ENCODE measurements at regions not wholly inside any gene's neighbourhood (a gene's known extent, or its start where the extent isn't known, plus 50 kb on each side); places are given as distances from the start of the nearest gene placed in this dataset.

- H3K36me3 ChIP-seq (ENCODE audit: control insufficient read depth in 2 of 2, extremely low read depth in 1 of 2, insufficient read depth in 2 of 2, low read length in 2 of 2), result no peaks in the 10 kb centered on the region
- dilution Hi-C loops (cut with MboI; ENCODE audit: extremely low pct_ligation_motif_present, low sequenced_read_pairs), result no loop called here
- no peaks in the 10 kb centered on the region for H3K4me1 ChIP-seq (ENCODE audit: control insufficient read depth, extremely low read depth, insufficient read depth, low read length)
- H4K20me1 ChIP-seq (ENCODE audit: control insufficient read depth, extremely low read depth, insufficient read depth, low read length), result no peaks in the 10 kb centered on the region
- H2AFZ ChIP-seq (ENCODE audit: control insufficient read depth, low read length), result no peak overlapping the region
- no peak overlapping the region for H3K27ac ChIP-seq (ENCODE audit: control insufficient read depth, insufficient read depth, low read length)
- H3K4me3 ChIP-seq (ENCODE audit: control insufficient read depth in 2 of 3, extremely low read depth in 1 of 3, insufficient read depth in 2 of 3, low read depth in 1 of 3, low read length in 3 of 3), result no peak overlapping the region
- no peak for FAIRE-seq
- H3K27me3 ChIP-seq (ENCODE audit: control insufficient read depth, extremely low read depth, insufficient read depth, low read length), result no peaks in the 10 kb centered on the region
- no peak for TF ChIP-seq EZH2 (IDR thresholded peaks at IDR 0.05; ENCODE audit: low read length)
- TF ChIP-seq CTCF (optimal IDR thresholded peaks at IDR 0.05 in 1 of 3, IDR thresholded peaks at IDR 0.05 in 1 of 3, conservative IDR thresholded peaks at IDR 0.05 in 1 of 3; ENCODE audit: extremely low read depth in 1 of 3, insufficient read depth in 2 of 3, low read length in 3 of 3), result no peak
- no peaks in the 10 kb centered on the region for H3K9me1 ChIP-seq (ENCODE audit: control insufficient read depth, extremely low read depth, insufficient read depth, low read length)
- no peak for DNase-seq (ENCODE audit: low read depth, low spot score)
- no peak overlapping the region for H3K4me2 ChIP-seq (ENCODE audit: control insufficient read depth, extremely low read depth, insufficient read depth, low read depth, low read length)
- no peaks in the 10 kb centered on the region for H3K9me3 ChIP-seq (ENCODE audit: control insufficient read depth, low read depth, low read length)
- no peaks in the 10 kb centered on the region for H3K79me2 ChIP-seq (ENCODE audit: control insufficient read depth, insufficient read depth, low read length)
- no peak overlapping the region for H3K9ac ChIP-seq (ENCODE audit: control insufficient read depth, extremely low read depth, insufficient read depth, low read length)
These were observed 369.7 kb downstream of the COG6 start for GRCh38 chr13:40024967-40025714.

GRCh38 chr13:40026174-40026585 is 370.7 kb downstream of the COG6 start:
- Histone ChIP-seq H4K20me1 (ENCODE audit: control insufficient read depth, extremely low read depth, insufficient read depth, low read length) (no peaks in the 10 kb centered on the region), H3K4me1 (ENCODE audit: control insufficient read depth, extremely low read depth, insufficient read depth, low read length) (peaks cover 7% of the 10 kb centered on the region), H3K27ac (ENCODE audit: control insufficient read depth, insufficient read depth, low read length) (no peak overlapping the region), H3K4me2 (ENCODE audit: control insufficient read depth, extremely low read depth, insufficient read depth, low read depth, low read length) (no peak overlapping the region), H3K36me3 (ENCODE audit: control insufficient read depth in 2 of 2, extremely low read depth in 1 of 2, insufficient read depth in 2 of 2, low read length in 2 of 2) (no peaks in the 10 kb centered on the region), H3K4me3 (ENCODE audit: control insufficient read depth in 2 of 3, extremely low read depth in 1 of 3, insufficient read depth in 2 of 3, low read depth in 1 of 3, low read length in 3 of 3) (no peak overlapping the region), H3K79me2 (ENCODE audit: control insufficient read depth, insufficient read depth, low read length) (no peaks in the 10 kb centered on the region), H3K27me3 (ENCODE audit: control insufficient read depth, extremely low read depth, insufficient read depth, low read length) (no peaks in the 10 kb centered on the region), H3K9me3 (ENCODE audit: control insufficient read depth, low read depth, low read length) (no peaks in the 10 kb centered on the region), H3K9me1 (ENCODE audit: control insufficient read depth, extremely low read depth, insufficient read depth, low read length) (no peaks in the 10 kb centered on the region), H2AFZ (ENCODE audit: control insufficient read depth, low read length) (no peak overlapping the region), H3K9ac (ENCODE audit: control insufficient read depth, extremely low read depth, insufficient read depth, low read length) (no peak overlapping the region)
- DNase-seq (ENCODE audit: low read depth, low spot score) (no peak), FAIRE-seq (no peak)
- dilution Hi-C loops (cut with MboI; ENCODE audit: extremely low pct_ligation_motif_present, low sequenced_read_pairs), result no loop called here
- no peak for TF ChIP-seq CTCF (optimal IDR thresholded peaks at IDR 0.05 in 1 of 3, IDR thresholded peaks at IDR 0.05 in 1 of 3, conservative IDR thresholded peaks at IDR 0.05 in 1 of 3; ENCODE audit: extremely low read depth in 1 of 3, insufficient read depth in 2 of 3, low read length in 3 of 3)
- no peak for TF ChIP-seq EZH2 (IDR thresholded peaks at IDR 0.05; ENCODE audit: low read length)

Measured in keratinocyte (primary cell).